ENCODE measurements at regions not wholly inside any gene's neighbourhood (a gene's known extent, or its start where the extent isn't known, plus 50 kb on each side); places are given as distances from the start of the nearest gene placed in this dataset.

DNA sequence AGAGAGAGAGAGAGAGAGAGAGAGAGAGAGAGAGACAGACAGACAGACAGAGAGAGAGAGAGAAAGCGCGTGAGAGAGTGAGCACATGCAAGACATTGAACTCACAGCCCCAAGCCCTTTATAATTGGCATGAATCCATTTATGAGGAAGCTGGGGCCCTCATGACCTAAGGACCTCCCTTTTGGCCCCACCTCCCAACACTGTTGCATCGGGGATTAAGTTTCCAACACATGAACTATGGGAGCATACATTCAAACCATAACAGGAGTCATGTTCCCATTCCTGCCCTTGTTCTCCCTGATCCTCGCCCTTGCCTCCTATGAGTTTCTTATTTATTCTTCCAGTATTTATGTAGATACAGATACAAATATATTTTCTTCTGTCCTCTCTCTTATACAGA lies 269.8 kb upstream of the ARX start:
- TF ChIP-seq, protein P1, sequence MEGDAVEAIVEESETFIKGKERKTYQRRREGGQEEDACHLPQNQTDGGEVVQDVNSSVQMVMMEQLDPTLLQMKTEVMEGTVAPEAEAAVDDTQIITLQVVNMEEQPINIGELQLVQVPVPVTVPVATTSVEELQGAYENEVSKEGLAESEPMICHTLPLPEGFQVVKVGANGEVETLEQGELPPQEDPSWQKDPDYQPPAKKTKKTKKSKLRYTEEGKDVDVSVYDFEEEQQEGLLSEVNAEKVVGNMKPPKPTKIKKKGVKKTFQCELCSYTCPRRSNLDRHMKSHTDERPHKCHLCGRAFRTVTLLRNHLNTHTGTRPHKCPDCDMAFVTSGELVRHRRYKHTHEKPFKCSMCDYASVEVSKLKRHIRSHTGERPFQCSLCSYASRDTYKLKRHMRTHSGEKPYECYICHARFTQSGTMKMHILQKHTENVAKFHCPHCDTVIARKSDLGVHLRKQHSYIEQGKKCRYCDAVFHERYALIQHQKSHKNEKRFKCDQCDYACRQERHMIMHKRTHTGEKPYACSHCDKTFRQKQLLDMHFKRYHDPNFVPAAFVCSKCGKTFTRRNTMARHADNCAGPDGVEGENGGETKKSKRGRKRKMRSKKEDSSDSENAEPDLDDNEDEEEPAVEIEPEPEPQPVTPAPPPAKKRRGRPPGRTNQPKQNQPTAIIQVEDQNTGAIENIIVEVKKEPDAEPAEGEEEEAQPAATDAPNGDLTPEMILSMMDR (IDR thresholded peaks at IDR 0.05): no peak
- no peak for TF ChIP-seq POLR2A (IDR thresholded peaks at IDR 0.05)
